Lower leg skin (tissue), 3 donors: ENCODE measurements at regions not wholly inside any gene's neighbourhood (a gene's known extent, or its start where the extent isn't known, plus 50 kb on each side); places are given as distances from the start of the nearest gene placed in this dataset.

Experiments used
- POLR2A ChIP-seq, 2 donors: fragments of 450-650 bp; IDR thresholded peaks; one replicate each; pipeline ENCODE4 v1.6.1; 2016 to 2017; ENCODE audit warnings: antibody characterized with exemption in 2 of 2, mild to moderate bottlenecking in 1 of 2, moderate library complexity in 1 of 2
- TF ChIP-seq, protein P1 (sequence below), 3 donors: fragments of 450-650 bp; IDR thresholded peaks; one replicate each; pipeline ENCODE4 v1.5.1; 2016; ENCODE audit warnings: antibody characterized with exemption in 3 of 3, mild to moderate bottlenecking in 3 of 3, moderate library complexity in 2 of 3

DNA sequence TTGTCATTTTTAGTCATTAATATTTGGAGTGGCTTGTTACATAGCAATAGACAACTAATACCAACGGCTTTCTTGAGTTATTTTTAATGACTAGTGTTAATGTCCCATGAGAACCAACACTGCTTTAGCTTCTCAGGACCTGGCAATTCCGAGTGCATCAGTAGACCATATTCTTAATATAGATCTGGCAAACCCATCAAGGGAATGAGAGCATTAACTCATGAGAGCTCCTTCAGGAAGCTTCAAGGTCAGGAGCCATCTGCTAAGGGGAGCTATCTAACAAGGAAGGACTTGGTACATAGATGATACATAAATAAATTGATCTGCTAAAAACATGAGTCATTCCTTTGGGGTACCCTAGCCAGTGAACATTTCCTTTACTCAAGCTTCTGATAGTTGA, 122.6 kb upstream of the EPHA3 start:
- TF ChIP-seq, protein P1, sequence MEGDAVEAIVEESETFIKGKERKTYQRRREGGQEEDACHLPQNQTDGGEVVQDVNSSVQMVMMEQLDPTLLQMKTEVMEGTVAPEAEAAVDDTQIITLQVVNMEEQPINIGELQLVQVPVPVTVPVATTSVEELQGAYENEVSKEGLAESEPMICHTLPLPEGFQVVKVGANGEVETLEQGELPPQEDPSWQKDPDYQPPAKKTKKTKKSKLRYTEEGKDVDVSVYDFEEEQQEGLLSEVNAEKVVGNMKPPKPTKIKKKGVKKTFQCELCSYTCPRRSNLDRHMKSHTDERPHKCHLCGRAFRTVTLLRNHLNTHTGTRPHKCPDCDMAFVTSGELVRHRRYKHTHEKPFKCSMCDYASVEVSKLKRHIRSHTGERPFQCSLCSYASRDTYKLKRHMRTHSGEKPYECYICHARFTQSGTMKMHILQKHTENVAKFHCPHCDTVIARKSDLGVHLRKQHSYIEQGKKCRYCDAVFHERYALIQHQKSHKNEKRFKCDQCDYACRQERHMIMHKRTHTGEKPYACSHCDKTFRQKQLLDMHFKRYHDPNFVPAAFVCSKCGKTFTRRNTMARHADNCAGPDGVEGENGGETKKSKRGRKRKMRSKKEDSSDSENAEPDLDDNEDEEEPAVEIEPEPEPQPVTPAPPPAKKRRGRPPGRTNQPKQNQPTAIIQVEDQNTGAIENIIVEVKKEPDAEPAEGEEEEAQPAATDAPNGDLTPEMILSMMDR (IDR thresholded peaks at IDR 0.05): no peak
- no peak for TF ChIP-seq POLR2A (IDR thresholded peaks at IDR 0.05)
